CD4-positive, alpha-beta T cell (primary cell): ENCODE measurements at regions not wholly inside any gene's neighbourhood (a gene's known extent, or its start where the extent isn't known, plus 50 kb on each side); places are given as distances from the start of the nearest gene placed in this dataset.

Experiments used
- ATAC-seq: fragments of 200-7000 bp; cut with Tn5 transposase; one replicate; pipeline ENCODE4 v1.10.0; 2022; ENCODE audit warnings: mild to moderate bottlenecking; ENCODE audit not compliant: poor library complexity
- CTCF ChIA-PET: fragments of 350-600 bp; sonication (Branson Sonifier 250); formaldehyde crosslinking; loops from one replicate; lab custom pipeline; 2021; ENCODE audit warnings: antibody characterized with exemption, inconsistent platforms; lab: Charles Lee
- POLR2A ChIA-PET: fragments of 350-600 bp; sonication (Branson Sonifier 250); formaldehyde crosslinking; loops from one replicate; lab custom pipeline; 2021; ENCODE audit warnings: antibody characterized with exemption, inconsistent platforms; lab: Charles Lee
- DNase-seq, 14 experiments: peaks; one replicate each; pipeline ENCODE4 v3.0.0-alpha.2; 2013 to 2020; ENCODE audit warnings: mixed read lengths in 2 of 14
- H3K27ac ChIP-seq, 2 donors: one replicate each; pipeline versions ENCODE4 v1.5.1 to v1.7.0; 2013; ENCODE audit warnings: low read length in 2 of 2, low read depth in 1 of 2, mild to moderate bottlenecking in 1 of 2
- H3K27me3 ChIP-seq, 2 experiments: 1 replicate in 1 of 2; 2 replicates in 1 of 2; pipeline versions ENCODE4 v1.6.1 to v1.7.0; 2013; ENCODE audit warnings: low read length in 2 of 2, control low read depth in 1 of 2, mild to moderate bottlenecking in 1 of 2, moderate library complexity in 1 of 2; ENCODE audit not compliant: insufficient read depth in 2 of 2, control insufficient read depth in 1 of 2
- H3K36me3 ChIP-seq: one replicate; pipeline ENCODE4 v1.6.1; 2013; ENCODE audit warnings: low read length, control low read depth; ENCODE audit not compliant: insufficient read depth
- H3K4me1 ChIP-seq: one replicate; pipeline ENCODE4 v1.6.1; 2013; ENCODE audit warnings: low read length, control low read depth; ENCODE audit not compliant: insufficient read depth
- H3K4me3 ChIP-seq: one replicate; pipeline ENCODE4 v1.5.1; 2013; ENCODE audit warnings: mild to moderate bottlenecking, low read length, moderate library complexity
- H3K9me3 ChIP-seq, 2 experiments: 1 replicate in 1 of 2; 2 replicates in 1 of 2; pipeline versions ENCODE4 v1.6.1 to v1.7.0; 2013; ENCODE audit warnings: low read length in 2 of 2, mild to moderate bottlenecking in 2 of 2, control low read depth in 1 of 2, moderate library complexity in 1 of 2; ENCODE audit not compliant: control insufficient read depth in 1 of 2, insufficient read depth in 1 of 2
- H3K27ac Mint-ChIP-seq: one replicate; pipeline ENCODE4 v1.8.0; 2020; ENCODE audit warnings: mixed read lengths
- H3K27me3 Mint-ChIP-seq: one replicate; pipeline ENCODE4 v1.8.0; 2021; ENCODE audit warnings: mixed read lengths
- H3K36me3 Mint-ChIP-seq: one replicate; pipeline ENCODE4 v1.8.0; 2021; ENCODE audit warnings: low read depth, mixed read lengths
- H3K4me1 Mint-ChIP-seq: one replicate; pipeline ENCODE4 v1.8.0; 2021; ENCODE audit warnings: low read depth, mixed read lengths
- H3K4me3 Mint-ChIP-seq: one replicate; pipeline ENCODE4 v1.8.0; 2020; ENCODE audit warnings: mild to moderate bottlenecking, mixed read lengths
- H3K9me3 Mint-ChIP-seq: one replicate; pipeline ENCODE4 v1.8.0; 2020; ENCODE audit warnings: mixed read lengths
- CTCF ChIP-seq: fragments of 200-600 bp; IDR thresholded peaks from one replicate; pipeline ENCODE4 v1.8.0; 2022; ENCODE audit warnings: antibody characterized with exemption, mild to moderate bottlenecking
- intact Hi-C, 2 experiments: fragments of 100-400 bp; cut with DNase I in 1 of 2; cut with micrococcal nuclease in 1 of 2; formaldehyde crosslinking; loops; one replicate each; pipeline versions ENCODE4 v1.15.1 to v1.9.0; 2023 to 2025; cut with DNase I, micrococcal nuclease

GRCh38 chr10:130709415-130709814 is 573.2 kb downstream of the GLRX3 start:
- ChIA-PET CTCF (no interaction called here), POLR2A (no interaction called here)
- no peak for TF ChIP-seq CTCF
- intact Hi-C loops, result no loop called here
- H3K27ac Mint-ChIP-seq, result no peak overlapping the region
- no peaks in the 10 kb centered on the region for H3K36me3 Mint-ChIP-seq
- DNase-seq, result no peak
- H3K4me1 Mint-ChIP-seq, result no peaks in the 10 kb centered on the region
- H3K4me3 Mint-ChIP-seq, result no peak overlapping the region
- peaks cover 0 to 30% of the 10 kb centered on the region in 2 experiments for H3K9me3 ChIP-seq
- no peak for ATAC-seq
- H3K9me3 Mint-ChIP-seq, result no peaks in the 10 kb centered on the region
- peaks cover 8% of the 10 kb centered on the region for H3K27me3 Mint-ChIP-seq
- H3K27me3 ChIP-seq, result no peaks in the 10 kb centered on the region
- no peak overlapping the region for H3K4me3 ChIP-seq
- no peak overlapping the region for H3K27ac ChIP-seq
- H3K4me1 ChIP-seq, result no peaks in the 10 kb centered on the region
- no peaks in the 10 kb centered on the region for H3K36me3 ChIP-seq

- H3K4me1 ChIP-seq, result no peaks in the 10 kb centered on the region
- H3K4me3 ChIP-seq, result no peak overlapping the region
- no peak for DNase-seq
- H3K36me3 ChIP-seq, result no peaks in the 10 kb centered on the region
- H3K27me3 ChIP-seq, result no peaks in the 10 kb centered on the region
- no peaks in the 10 kb centered on the region for H3K9me3 Mint-ChIP-seq
- peaks cover 0 to 19% of the 10 kb centered on the region in 2 experiments for H3K9me3 ChIP-seq
- TF ChIP-seq CTCF, result no peak
- POLR2A ChIA-PET, result no interaction called here
- no peaks in the 10 kb centered on the region for H3K4me1 Mint-ChIP-seq
- intact Hi-C loops, result no loop called here
- no peaks in the 10 kb centered on the region for H3K36me3 Mint-ChIP-seq
- H3K27me3 Mint-ChIP-seq, result peaks cover 8% of the 10 kb centered on the region
- CTCF ChIA-PET, result no interaction called here
- no peak overlapping the region for H3K27ac ChIP-seq
- H3K4me3 Mint-ChIP-seq, result no peak overlapping the region
- no peak for ATAC-seq
- no peak overlapping the region for H3K27ac Mint-ChIP-seq
These were observed 574.9 kb downstream of the GLRX3 start for GRCh38 chr10:130711072-130711471.

- Histone ChIP-seq H3K4me1 (no peaks in the 10 kb centered on the region), H3K9me3 (peaks cover 0 to 22% of the 10 kb centered on the region in 2 experiments), H3K4me3 (no peak overlapping the region), H3K36me3 (no peaks in the 10 kb centered on the region), H3K27me3 (no peaks in the 10 kb centered on the region), H3K27ac (no peak overlapping the region)
- Mint-ChIP-seq H3K27ac (no peak overlapping the region), H3K36me3 (no peaks in the 10 kb centered on the region), H3K4me1 (no peaks in the 10 kb centered on the region), H3K4me3 (no peak overlapping the region), H3K9me3 (no peaks in the 10 kb centered on the region), H3K27me3 (peaks cover 8% of the 10 kb centered on the region)
- TF ChIP-seq CTCF, result no peak
- CTCF ChIA-PET, result no interaction called here
- POLR2A ChIA-PET, result no interaction called here
- ATAC-seq (no peak), DNase-seq (peak in 1 of 14 experiments; percentile 6)
- intact Hi-C loops, result no loop called here
These were observed 576.9 kb downstream of the GLRX3 start for GRCh38 chr10:130713135-130713534.
